Colon (tissue), 2 donors: ENCODE measurements at regions not wholly inside any gene's neighbourhood (a gene's known extent, or its start where the extent isn't known, plus 50 kb on each side); places are given as distances from the start of the nearest gene placed in this dataset.
"Not testable (repeated sequence)": the region's sequence is repeated elsewhere in the genome, so short reads cannot be mapped to it uniquely, and the experiment has no call there.

Source experiments
- FAIRE-seq: peaks from 2 replicates; lab custom pipeline; 2012; peaks lifted over from hg19 to GRCh38; lab: Jason Lieb, UNC
- donor health status: control.
- donor health status: control.

DNA sequence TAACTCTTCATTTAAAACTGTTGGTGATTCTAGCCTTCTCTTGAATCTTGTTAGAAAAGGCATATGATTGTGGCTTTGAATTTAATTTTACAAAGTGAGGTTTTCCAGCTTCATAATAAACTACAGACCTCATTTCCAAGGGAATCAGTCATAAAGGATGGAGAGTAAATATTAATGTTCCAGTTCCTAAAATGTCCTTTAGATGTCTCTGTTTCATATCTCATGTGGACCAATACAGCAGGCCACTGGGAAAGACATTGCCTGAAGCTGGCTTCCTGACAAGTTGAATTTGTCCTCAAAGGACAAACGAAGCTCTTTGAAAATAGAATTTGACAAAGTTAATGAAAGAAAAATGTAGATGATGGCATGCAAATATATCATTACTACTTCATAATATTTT is 125.4 kb downstream of the ZNF330 start:
- FAIRE-seq = no peak

DNA sequence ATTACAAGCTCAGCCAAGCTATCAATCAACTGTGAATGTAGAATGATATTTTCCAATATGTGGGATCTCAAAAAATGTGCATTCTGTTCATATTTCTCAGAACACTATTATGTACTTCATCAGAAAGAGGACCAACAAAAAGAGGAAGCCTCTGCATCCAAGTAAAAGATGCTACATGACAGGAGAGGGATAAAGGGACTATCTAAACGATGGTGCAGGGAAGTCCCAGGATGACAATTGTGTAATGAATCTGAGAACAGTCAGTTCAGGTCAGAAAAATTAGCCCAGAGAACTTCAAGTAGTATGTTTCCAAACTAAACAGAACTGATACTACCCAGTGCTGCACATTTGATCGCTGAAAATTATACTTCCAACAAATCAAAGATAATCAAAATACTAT is 127.0 kb downstream of the ZNF330 start:
- no peak for FAIRE-seq

DNA sequence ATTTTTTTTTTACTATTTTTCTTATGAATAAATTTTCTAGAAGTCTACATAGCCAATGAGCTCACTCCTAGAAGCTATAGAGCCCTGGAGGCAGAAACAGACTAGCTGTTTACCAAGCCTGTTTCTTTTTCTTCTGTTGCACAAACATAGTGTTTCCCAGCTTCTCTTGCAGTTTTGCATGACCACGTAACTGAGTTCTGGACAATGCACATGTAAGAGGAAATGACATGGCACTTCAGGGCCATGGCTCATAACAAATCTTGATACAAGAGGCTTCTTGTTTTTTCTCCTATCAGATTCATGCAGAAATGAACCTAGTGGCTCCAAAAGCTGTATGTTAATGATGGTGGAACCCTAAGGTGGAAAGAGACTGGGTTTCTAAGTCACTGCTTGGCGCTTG is 127.4 kb downstream of the ZNF330 start:
- no peak for FAIRE-seq

DNA sequence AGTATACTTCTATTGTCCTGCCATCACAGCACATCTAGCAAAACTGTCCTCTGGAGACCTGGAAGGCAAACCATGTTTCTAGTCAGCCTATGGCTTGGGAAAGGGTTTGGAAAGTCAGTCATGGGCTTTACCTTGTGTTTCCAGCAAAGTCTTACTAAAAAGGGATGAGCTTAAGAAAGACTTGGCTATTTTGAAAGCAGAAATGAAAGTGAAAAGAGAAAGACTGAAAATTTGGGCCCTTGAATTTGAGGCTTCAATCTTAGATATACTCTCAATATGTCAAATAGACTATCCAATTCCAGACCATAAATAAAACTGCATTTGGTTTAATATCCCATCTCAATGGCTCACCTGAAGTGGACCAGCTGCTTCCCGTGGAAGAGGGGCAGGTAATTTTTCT is 127.9 kb downstream of the ZNF330 start:
- FAIRE-seq = no peak

DNA sequence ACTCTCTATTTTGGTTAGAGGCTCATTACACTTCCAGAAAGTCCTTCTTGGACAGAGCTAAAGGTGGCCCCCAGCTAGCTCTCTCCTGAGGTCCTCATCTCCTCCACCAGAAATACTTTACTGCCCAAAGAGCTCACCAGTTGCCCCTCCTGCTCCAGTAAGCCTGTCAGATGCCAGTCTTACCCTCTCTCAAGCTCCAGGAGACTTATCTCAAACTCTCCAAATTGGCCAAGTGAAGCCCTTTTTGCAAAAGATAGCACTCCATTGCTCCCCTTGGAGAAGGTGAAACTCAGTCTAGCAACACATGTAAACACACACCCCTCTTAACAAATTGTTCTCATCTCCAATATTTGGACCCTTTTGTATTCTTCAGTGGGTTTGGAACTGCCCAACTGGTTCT is 128.5 kb downstream of the ZNF330 start:
- no peak for FAIRE-seq

DNA sequence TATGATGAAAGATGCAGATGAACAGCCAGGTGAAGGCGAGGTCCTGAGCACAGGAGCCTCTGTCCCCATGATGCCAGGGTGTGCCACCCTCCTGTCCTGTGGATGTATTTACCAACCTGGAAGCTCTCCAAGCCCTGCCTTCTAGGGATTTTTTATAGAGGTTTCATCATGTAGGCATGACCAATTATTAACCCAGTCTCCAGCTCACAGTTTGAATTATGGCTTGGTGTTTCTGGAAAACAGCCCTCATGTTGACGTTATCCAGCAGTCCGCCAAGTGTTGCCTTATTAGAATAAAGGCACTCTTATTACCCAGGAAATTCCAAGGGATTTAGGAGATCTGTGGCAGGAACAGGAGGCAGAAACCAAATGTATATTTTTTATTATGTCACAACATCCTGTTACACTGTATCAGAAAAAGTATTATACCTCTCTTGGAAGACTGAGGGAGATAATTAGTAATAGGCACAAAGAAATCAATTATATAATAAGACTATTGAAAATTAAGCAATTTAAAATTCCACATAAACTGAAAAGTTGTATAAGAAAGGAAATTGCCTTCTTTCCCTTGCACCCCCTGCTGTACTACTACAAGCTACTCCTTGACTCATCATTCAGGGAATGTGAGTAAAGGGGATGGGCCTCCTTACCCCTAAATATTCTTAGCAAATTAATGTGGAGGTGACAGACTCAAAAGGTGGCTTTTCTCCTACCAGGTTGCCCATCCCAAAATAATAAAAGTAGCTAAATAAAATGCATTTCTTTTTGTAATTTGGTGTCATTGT is 129.6 kb downstream of the ZNF330 start:
- FAIRE-seq = no peak

DNA sequence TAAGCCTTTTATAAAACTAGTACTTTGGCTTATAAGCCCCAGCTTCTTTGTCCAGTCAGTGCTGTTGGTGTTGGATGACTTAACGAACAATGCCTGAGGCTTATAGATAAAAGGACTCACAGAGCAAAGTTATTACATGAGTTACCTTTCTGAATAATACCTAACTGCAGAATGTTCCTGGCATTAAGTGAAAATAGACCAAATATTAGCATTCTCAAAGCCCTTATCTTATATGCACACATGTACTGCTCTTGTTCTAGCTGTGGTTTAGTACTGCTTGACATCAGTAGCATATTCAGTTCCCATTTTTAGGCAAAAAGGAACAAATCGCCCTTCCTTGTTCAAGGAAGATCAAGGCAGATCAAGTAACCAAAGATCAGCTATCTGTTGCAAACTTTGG is 131.6 kb downstream of the ZNF330 start:
- no peak for FAIRE-seq

DNA sequence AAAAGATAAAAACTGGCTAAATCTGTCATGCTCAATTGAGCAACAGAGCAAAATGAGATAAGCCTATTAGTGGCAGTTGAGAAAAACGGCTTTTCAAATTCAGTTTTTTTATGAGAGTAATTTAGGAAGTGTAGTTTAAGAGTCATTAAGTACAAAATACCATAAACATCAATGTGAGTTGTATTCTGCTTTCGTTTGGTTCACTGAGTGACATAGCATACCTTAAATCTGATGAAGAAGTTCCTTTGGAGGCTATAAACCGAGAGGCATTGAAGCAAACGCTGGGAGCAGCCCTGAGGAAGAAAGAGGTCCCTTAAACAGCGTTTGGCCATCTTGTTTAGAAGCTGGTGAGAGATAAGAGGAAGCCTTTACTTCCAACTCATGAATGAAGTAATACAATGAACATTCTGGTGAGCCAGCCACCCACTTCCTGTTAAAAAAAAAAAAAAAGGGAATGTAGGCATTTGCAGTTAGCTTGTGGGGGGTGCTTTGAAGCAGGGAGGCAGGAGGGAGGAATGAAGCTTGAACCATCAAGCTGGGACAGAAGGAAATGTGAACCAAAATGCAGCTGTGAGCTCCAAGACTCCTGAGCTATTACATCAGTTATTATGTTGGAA is 132.3 kb downstream of the ZNF330 start:
- no peak for FAIRE-seq

DNA sequence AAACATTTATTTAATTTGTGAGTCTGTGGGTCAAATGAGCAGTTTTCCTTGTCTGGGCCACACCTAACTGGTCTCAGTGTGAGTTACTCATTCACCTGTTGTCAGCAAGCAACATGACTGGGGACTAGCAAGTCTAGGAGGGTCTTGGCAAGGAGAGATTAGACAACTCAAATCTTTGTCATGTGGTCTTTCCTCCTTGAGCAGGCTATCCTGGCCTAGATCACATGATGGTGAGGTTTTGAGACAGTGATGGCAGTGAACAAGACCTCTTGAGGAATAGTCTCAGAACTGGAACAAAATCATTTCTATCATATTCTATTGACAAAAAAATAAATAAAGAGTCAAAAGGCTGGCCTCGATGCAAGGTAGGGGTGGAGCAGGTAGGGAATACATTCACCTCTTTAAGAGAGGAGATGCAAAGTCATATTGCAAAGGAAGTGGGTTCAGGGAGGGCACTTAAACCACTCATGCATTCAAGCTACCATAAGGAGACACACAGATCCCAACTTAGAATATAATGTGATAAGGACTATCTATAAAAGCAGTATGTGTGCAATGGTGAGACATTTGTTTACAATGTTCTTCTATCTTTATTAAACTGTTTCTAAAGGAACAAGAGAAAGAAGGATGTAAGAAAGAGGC is 135.7 kb downstream of the ZNF330 start:
- no peak for FAIRE-seq

DNA sequence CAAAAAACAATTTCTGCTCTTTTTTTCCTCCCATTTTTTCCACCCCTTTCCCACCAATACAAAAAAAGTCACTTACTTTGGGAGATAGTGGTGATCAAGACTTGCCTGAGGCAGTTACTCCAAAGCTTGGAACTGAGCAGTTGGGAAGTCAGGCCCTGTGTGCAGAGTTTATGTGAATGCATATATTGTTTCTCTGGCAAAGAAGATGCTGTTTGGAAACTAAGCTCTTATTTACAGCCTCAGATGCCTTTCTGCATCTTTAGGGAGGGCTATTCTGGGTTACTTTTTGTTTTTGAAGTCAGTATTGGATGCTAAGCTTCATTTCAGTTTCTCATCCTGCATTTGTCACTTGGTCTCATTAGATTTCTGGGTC is 136.3 kb downstream of the ZNF330 start:
- no peak for FAIRE-seq

DNA sequence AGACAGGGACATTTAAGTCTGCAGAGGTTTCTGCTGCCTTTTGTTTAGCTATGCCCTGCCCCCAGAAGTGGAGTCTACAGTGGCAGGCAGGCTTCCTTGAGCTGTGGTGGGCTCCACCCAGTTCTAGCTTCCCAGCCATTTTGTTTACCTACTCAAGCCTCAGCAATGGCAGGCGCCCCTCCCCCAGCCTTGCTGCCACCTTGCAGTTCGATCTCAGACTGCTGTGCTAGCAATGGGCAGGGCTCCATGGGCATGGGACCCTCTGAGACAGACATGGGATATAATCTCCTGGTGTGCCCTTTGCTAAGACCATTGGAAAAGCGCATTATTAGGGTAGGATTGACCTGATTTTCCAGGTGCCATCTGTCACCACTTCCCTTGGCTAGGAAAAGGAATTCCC is 147.5 kb downstream of the ZNF330 start:
- not testable (repeated sequence) for FAIRE-seq

DNA sequence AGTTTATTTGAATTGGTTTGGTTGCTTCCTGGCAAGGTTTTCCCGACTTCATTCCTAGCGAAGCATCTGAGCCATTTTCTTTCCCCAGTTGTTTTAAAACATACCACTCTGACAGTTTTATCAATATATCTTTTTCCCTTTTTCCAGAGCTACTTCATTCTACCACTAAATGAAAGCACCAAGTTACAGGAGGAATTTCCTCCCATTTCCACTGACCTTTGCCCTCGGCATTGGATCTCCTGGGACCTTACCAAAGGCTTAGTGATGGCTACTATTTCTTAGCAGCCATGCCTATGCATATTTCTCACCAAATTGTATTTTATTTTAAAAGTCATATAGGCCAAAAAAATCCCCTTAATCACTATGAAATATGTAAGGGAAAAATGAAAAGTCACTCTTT is 150.5 kb downstream of the ZNF330 start:
- FAIRE-seq = no peak

DNA sequence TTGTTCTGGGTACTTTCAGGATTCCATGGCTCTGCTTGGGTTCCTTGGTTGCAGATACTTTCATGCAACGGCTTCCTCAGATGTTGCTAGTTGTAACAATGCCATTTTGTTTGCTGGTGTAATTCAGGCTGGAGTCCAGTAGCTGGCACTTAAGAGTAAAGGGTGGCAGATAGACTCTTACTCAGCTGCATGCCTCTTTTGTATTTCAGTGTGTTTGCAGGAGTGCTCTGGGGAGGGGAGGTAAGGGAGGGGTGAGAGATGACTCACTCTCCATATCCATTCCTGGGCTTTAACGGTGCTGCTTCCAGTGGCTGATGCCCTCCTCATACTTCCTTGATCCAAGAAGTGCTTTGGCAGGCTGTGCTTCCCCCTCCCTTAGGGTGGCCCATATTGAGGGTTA is 155.2 kb downstream of the ZNF330 start:
- FAIRE-seq = no peak

DNA sequence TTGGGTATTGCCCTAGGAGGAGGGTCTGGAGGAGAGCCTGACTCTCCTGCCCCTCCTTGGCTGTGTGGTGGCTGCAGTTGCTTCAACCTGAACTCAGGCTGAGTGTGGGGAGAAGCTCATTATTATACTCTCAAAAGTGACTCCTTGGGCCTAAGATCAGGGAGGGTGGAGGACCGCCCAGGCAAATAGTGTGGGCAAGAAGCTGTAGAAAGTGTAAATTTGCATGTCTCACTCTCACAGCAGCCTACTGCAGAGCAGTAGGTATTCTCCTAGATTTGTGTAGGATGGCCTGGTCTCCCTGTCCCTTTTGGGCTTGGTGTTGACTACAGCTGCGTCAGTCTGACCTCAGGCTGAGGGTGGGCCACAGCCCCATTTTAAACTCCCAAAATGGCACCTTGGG is 156.1 kb downstream of the ZNF330 start:
- no peak for FAIRE-seq

DNA sequence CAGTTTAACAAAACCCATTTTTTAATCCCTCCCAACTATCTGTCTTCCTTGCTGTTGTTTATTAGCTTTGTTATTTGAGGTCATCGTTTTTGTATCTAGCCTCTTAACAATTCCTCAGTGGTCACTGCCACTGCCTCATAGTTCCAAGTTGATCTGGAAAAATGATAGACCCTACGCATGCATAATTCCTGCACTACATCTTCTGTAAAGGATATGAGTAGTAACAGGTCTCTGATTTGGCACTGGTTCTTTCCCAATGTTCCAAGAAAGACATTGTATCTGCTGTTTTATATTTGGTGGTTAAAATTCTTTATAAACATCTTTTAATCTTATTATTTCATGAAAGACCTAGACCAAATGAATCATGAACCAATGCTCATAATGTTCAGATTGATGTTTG is 166.6 kb downstream of the ZNF330 start:
- no peak for FAIRE-seq

DNA sequence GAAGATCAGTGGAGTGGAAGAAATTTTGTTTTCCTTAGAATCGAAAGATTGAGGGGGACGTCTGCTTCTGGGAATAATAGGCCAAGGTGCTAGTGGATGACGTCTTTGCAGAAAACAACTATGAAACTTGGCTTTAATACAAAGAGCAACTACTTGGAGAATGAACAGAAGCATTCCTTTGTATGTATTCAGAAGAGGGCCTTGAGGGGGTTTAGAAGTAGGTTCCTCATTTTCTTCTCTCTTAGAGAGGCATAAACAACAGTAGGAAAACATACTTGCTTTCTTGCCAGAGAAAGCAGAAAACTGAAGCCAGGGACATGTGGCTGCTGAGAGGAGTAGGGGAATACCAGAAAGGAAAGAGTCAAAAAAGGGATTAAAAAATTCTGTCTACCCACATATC is 167.8 kb downstream of the ZNF330 start:
- FAIRE-seq = no peak

DNA sequence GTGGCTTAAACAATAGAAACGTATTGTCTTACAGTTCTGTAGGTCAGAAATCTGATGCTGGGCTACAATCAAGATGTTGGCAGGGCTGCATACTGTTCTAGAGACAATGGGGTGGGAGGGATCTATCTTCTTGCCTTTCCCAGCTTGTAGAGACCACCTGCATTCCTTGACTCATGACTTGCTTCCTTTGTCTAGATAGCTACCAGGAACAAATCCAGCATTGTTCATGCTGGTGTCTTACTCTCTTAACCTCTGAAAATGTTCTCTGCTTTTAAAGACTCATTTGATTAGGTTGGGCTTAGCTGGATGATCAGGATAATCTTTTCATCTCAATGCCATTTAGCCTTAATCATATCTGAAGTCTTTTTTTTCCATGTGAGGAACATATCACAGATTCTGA is 169.0 kb downstream of the ZNF330 start:
- FAIRE-seq = no peak

DNA sequence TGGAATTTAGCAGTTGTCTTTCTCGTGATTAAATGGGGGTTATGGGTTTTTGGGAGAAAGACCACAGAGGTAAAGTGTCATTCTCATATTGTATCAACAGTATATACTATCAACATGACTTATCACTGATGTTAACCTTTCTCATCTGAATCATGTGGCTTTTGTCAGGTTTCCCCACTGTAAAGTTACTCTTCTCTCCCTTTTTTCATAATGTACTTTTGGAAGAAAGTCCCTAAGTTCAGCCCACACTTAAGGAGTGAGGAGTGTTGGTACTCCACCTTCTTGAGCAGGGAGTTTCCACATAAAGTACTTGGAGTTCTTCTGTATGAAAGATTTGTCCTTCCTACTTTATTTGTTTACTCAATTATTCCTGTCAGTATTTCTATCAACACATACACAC is 169.9 kb downstream of the ZNF330 start:
- FAIRE-seq = no peak

DNA sequence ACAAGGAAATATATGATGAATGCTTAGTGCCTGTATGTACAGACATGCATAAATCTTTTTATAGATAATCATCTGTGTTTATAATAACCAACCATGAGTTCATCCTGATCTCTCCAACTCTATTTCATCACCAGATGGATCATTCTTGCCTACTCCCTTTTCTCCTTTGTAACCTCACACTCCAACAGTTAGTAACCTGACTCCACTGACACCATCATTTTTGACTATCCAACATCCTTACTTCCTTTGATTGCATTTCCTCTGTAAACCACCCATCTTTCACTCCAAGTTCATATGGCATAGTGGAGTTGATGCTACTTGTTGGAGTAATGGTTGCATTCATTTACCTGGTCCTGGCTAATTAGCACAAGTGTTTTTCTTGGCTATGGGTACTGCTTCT is 170.6 kb downstream of the ZNF330 start:
- no peak for FAIRE-seq

DNA sequence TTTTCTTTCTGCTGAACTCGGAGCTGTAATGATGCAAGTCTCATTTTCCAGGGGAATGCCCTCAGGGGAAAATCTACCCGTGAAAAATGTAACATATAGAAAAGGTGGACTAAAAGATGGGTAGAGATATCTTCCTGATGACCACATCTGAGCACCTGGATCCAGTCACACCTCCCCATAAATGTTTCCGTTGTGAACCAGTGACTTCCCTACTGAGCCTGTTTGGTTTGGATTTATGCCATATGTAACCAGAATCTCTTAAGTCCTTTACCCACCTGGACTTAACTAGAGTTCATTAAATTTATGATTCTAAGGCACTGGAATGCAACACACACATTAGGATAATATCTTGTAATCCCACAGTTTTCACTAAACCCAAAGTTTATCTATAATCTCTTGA is 171.1 kb downstream of the ZNF330 start:
- no peak for FAIRE-seq

DNA sequence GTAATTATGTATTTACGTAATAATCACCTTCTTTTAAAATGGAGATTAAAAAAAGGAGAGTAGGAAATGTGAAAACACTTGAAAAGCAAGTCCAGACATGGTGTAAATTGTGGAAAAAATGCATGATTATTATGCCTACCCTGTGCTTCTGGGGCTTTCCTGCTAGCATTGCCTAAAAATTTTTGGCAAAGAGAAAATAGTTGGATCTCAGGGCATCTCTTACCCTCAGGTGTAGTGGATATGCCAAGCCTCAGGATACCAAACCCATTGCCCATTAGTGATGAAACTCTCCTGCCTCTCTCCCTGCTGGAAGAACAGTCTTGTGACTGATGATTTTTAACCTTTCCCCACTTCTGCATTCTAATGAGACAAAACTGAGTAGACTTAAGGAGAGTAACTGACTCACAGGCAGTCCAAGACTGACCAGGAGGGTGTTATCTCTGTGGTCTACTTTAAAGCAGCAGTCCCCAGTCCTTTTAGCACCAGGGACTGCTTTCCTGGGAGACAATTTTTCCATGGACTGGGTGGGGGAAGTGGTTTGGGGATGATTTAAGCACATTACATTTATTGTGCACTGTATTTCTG is 174.6 kb downstream of the ZNF330 start:
- FAIRE-seq = no peak

DNA sequence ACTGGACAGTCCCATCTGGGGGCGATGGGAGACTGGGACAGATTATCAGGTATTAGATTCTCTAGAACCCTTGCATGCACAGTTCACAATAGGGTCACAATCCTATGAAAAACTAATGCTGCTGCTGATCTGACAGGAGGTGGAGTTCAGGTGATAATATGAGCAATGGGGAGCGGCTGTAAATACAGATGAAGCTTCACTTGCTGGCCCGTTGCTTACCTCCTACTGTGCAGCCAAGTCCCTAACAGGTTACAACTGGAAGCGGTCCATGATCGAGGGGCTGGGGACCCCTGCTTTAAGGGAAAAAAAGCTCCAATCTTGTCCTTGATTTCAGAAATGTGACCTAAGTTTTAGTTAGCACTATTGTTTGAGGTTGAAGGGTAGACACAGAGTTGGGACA is 175.2 kb downstream of the ZNF330 start:
- FAIRE-seq = no peak

DNA sequence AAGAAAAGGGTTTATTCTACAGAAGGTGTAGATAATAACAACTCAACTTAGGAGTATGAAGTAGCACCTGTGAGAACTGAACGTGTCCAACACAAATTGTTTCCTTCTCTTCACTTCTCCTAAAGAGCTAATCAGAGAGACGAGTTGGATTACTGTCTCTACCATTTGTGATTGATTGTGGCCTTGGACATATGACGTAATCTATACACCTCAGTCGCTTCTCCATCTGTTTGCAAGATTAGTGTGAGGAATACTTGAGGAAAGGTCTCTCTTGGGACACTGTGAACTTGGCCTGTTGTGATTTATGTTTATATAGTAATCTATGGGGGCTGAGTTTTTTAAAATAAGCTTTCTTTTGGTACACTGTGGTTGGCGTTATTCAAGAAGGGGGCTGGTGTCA is 182.0 kb downstream of the ZNF330 start:
- FAIRE-seq = no peak
